NB4 (cell line): ENCODE measurements at regions not wholly inside any gene's neighbourhood (a gene's known extent, or its start where the extent isn't known, plus 50 kb on each side); places are given as distances from the start of the nearest gene placed in this dataset.

Experiments
- DNase-seq: peaks from one replicate; pipeline ENCODE4 v3.0.0; 2010; ENCODE audit warnings: low read depth
- H3K4me3 ChIP-seq: one replicate; pipeline ENCODE4 v1.5.1; 2011; ENCODE audit warnings: mild to moderate bottlenecking, low read depth, low read length, moderate library complexity
- MYC ChIP-seq: IDR thresholded peaks from 2 replicates; pipeline ENCODE4 v1.6.1; 2011; ENCODE audit warnings: low read depth, low read length
- POLR2A ChIP-seq: IDR thresholded peaks from 2 replicates; pipeline ENCODE4 v1.6.1; 2011; ENCODE audit warnings: mild to moderate bottlenecking; ENCODE audit not compliant: insufficient read length; ENCODE audit errors: extremely low read depth
- TF ChIP-seq, protein P1 (sequence below): IDR thresholded peaks from one replicate; pipeline ENCODE4 v1.5.1; 2012; ENCODE audit warnings: low read depth, low read length
- TF ChIP-seq, protein P2 (sequence below): IDR thresholded peaks from 2 replicates; pipeline ENCODE4 v1.6.1; 2011; ENCODE audit warnings: low read depth, low read length

DNA sequence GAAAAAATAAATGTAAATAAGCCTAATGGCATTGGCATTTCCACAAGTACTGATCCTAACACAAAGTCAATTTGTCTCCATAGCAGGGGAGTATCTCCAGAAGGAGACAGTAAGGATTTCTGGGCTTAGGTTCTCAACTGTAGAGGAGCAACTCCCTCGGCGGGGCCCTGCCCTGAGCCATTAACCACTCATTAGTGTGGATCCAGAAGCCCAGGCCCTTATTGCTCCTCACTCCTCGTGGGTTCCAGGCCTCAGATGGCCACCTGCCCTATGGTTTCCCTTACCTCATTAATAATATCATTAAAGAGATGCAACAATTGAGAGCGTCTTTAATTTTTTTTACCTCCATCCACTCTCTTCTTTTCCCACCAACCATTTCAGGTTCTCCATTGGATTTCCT lies 85.3 kb upstream of the CLDN18 start:
- TF ChIP-seq POLR2A, result no peak
- TF ChIP-seq, protein P1, sequence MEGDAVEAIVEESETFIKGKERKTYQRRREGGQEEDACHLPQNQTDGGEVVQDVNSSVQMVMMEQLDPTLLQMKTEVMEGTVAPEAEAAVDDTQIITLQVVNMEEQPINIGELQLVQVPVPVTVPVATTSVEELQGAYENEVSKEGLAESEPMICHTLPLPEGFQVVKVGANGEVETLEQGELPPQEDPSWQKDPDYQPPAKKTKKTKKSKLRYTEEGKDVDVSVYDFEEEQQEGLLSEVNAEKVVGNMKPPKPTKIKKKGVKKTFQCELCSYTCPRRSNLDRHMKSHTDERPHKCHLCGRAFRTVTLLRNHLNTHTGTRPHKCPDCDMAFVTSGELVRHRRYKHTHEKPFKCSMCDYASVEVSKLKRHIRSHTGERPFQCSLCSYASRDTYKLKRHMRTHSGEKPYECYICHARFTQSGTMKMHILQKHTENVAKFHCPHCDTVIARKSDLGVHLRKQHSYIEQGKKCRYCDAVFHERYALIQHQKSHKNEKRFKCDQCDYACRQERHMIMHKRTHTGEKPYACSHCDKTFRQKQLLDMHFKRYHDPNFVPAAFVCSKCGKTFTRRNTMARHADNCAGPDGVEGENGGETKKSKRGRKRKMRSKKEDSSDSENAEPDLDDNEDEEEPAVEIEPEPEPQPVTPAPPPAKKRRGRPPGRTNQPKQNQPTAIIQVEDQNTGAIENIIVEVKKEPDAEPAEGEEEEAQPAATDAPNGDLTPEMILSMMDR, result no peak
- TF ChIP-seq, protein P2, sequence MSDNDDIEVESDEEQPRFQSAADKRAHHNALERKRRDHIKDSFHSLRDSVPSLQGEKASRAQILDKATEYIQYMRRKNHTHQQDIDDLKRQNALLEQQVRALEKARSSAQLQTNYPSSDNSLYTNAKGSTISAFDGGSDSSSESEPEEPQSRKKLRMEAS, result no peak
- TF ChIP-seq MYC, result no peak
- DNase-seq, result no peak
- no peak overlapping the region for H3K4me3 ChIP-seq

DNA sequence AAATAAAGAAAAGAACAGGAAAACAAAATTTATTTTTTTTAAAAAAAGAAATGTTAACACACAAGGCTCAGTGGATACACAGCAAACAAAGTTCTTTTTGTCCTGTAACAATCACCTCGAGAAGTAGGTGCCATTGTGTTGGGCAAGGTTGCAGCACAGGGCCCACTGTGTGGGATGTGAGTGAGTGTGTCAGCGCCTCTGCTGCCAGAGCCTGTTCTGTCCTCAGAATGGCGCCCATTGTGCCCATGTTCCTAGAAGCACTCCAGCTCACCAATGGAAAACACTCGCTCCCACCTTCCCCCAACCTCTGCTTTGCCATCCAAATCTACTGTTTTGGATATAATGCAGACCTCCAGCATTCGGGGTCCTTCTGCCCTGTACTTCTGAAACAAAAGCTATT lies 84.9 kb upstream of the CLDN18 start:
- DNase-seq, result no peak
- TF ChIP-seq, protein P2, result no peak
- TF ChIP-seq, protein P1, result no peak
- TF ChIP-seq MYC (no peak), POLR2A (no peak)
- H3K4me3 ChIP-seq, result no peak overlapping the region

DNA sequence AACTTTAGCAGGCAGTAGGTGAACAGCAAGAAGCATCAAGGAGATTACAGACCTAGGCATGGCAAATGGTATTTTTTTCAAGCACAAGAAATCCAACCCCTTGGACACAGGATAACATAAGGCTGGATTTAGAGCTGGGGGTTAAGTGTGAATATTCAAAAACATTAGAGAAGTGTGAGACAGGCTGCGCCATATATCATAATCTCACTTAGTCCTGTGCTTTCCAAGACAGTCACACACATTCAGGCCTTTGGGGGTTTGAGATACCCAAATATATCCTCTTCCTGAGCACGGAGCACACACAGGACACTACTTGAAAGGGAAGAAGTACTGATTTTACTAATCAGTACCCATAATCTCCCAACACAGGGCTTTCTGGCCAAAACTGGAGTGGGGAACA lies 83.0 kb upstream of the CLDN18 start:
- DNase-seq, result no peak
- no peak for TF ChIP-seq POLR2A
- TF ChIP-seq MYC, result no peak
- TF ChIP-seq, protein P2, result no peak
- TF ChIP-seq, protein P1, result no peak
- H3K4me3 ChIP-seq, result no peak overlapping the region

DNA sequence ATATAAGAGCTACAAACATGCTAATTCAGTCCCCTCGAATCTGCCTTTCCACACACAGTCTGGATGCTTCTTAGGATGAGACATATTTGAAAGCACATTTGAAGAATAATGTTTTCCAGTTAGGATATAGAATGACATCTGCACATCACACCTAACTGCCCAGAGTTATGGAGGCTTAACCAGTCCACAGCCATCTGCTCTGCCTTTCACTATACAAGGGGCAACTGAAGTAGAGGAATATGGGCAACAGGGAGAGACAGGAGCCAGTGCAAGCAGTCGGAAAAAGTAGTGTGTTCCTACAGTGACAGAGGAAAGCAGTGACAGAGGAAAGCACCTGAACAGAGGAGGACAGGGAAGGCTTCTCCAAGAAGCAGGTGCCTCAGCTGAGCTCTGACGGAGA lies 79.0 kb upstream of the CLDN18 start:
- DNase-seq, result no peak
- no peak overlapping the region for H3K4me3 ChIP-seq
- TF ChIP-seq, protein P1, result no peak
- no peak for TF ChIP-seq MYC
- no peak for TF ChIP-seq POLR2A
- TF ChIP-seq, protein P2, result no peak

DNA sequence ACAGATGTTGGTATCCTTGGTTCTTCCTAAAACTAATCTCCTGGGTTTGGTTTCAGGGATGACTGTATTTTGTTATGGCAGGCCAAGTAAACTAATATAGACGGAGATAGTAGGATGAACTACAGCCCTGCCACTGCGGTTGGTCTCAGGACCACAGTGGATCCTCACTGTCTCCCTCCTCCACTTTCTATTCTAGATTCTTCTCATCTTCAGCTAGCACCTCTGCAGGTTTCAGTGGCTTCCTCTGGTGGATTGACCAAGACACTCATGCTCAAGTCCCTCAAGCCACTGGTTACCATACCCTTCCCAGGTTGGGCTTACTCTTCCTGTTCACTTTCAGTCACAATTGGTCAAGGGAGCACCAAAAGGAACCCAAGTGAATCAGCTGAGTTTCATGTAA lies 71.1 kb upstream of the CLDN18 start:
- TF ChIP-seq, protein P2, result no peak
- TF ChIP-seq POLR2A (no peak), MYC (no peak)
- TF ChIP-seq, protein P1, result no peak
- no peak for DNase-seq
- no peak overlapping the region for H3K4me3 ChIP-seq

DNA sequence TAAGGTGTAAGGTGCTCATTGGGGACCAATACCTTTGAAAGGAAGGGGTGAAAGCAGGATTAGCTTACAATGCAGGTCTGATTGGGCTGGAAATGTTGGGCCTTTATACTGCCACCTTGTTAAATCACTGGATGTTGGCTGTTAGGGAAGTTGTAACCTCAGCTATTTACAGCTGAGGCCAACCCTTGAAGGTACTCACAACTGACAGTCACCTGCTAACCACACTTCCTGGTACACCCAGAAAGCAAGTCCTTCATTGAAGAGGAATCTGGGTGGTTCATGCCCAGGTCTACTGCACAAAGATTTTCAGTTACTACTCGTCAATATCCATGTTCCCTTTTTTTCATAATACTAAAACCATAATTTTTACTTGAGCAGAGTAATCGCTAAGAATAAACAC lies 65.4 kb upstream of the CLDN18 start:
- TF ChIP-seq MYC (no peak), POLR2A (no peak)
- TF ChIP-seq, protein P1, result no peak
- TF ChIP-seq, protein P2, result no peak
- H3K4me3 ChIP-seq, result no peak overlapping the region
- no peak for DNase-seq
